Hematopoietic multipotent progenitor cell treated with erythropoietin and hydrocortisone succinate and interleukin-3 and kit ligand, for 6 days (in vitro differentiated cells): ENCODE measurements at regions not wholly inside any gene's neighbourhood (a gene's known extent, or its start where the extent isn't known, plus 50 kb on each side); places are given as distances from the start of the nearest gene placed in this dataset.
"Not testable (repeated sequence)": the region's sequence is repeated elsewhere in the genome, so short reads cannot be mapped to it uniquely, and the experiment has no call there.

ENCODE experiments used
- DNase-seq: peaks from one replicate; pipeline ENCODE4 v3.0.0-alpha.2; 2015

GRCh38 chr3:139243710-139244109, 100.1 kb upstream of the MRPS22 start:
- DNase-seq: no peak

- DNase-seq: no peak
Measured at GRCh38 chr3:139248593-139249255, 95.1 kb upstream of the MRPS22 start.

GRCh38 chr3:139251529-139251928, 92.3 kb upstream of the MRPS22 start:
- DNase-seq: no peak

GRCh38 chr3:139252719-139253118, 91.1 kb upstream of the MRPS22 start:
- no peak for DNase-seq

- DNase-seq: no peak
Measured at GRCh38 chr3:139258276-139258675, 85.5 kb upstream of the MRPS22 start.

GRCh38 chr3:139259398-139259797, 84.4 kb upstream of the MRPS22 start:
- no peak for DNase-seq

GRCh38 chr3:139260041-139260486, 83.8 kb upstream of the MRPS22 start:
- no peak for DNase-seq

- no peak for DNase-seq
Measured at GRCh38 chr3:139260793-139261736, 82.8 kb upstream of the MRPS22 start.

- DNase-seq: no peak
Measured at GRCh38 chr3:139261754-139262586, 81.8 kb upstream of the MRPS22 start.

GRCh38 chr3:139263798-139264197, 80.0 kb upstream of the MRPS22 start:
- no peak for DNase-seq

GRCh38 chr3:139264375-139264774, 79.4 kb upstream of the MRPS22 start:
- no peak for DNase-seq

GRCh38 chr3:139265131-139266016, 78.4 kb upstream of the MRPS22 start:
- DNase-seq: no peak

- no peak for DNase-seq
Measured at GRCh38 chr3:139267300-139268246, 76.2 kb upstream of the MRPS22 start.

GRCh38 chr3:139269984-139270383, 73.8 kb upstream of the MRPS22 start:
- DNase-seq: no peak

- DNase-seq: not testable (repeated sequence)
Measured at GRCh38 chr3:139270652-139271051, 73.2 kb upstream of the MRPS22 start.

- no peak for DNase-seq
Measured at GRCh38 chr3:139280027-139280671, 63.7 kb upstream of the MRPS22 start.

- DNase-seq: no peak
Measured at GRCh38 chr3:139281096-139281495, 62.7 kb upstream of the MRPS22 start.

GRCh38 chr3:139281522-139282196, 62.2 kb upstream of the MRPS22 start:
- no peak for DNase-seq

GRCh38 chr3:139283301-139283700, 60.5 kb upstream of the MRPS22 start:
- no peak for DNase-seq

GRCh38 chr3:139284221-139284620, 59.6 kb upstream of the MRPS22 start:
- DNase-seq: no peak
